Heart right ventricle (tissue), 16 donors: ENCODE measurements at regions not wholly inside any gene's neighbourhood (a gene's known extent, or its start where the extent isn't known, plus 50 kb on each side); places are given as distances from the start of the nearest gene placed in this dataset.

ENCODE experiments used
- ATAC-seq, 8 donors: fragments of 200-7000 bp; cut with Tn5 transposase; one replicate each; pipeline ENCODE4 v1.9.1; 2020; ENCODE audit warnings: mild to moderate bottlenecking in 8 of 8, moderate library complexity in 8 of 8, moderate number of reproducible peaks in 1 of 8
- DNase-seq, 2 donors: peaks; one replicate each; pipeline ENCODE4 v3.0.0-alpha.2; 2020
- H3K27ac ChIP-seq, 10 donors: fragments of 200-600 bp; sonication (generic) in 2 of 10; one replicate each; pipeline versions ENCODE4 v1.5.0 to v1.8.0; 2020 to 2022; ENCODE audit warnings: mild to moderate bottlenecking in 3 of 10
- H3K27me3 ChIP-seq, 7 donors: fragments of 200-600 bp; one replicate each; pipeline ENCODE4 v1.8.0; 2021 to 2022; ENCODE audit warnings: mild to moderate bottlenecking in 2 of 7
- H3K36me3 ChIP-seq, 9 donors: fragments of 200-600 bp; sonication (generic) in 1 of 9; one replicate each; pipeline versions ENCODE4 v1.5.0 to v1.8.0; 2020 to 2022; ENCODE audit warnings: mild to moderate bottlenecking in 2 of 9
- H3K4me1 ChIP-seq, 9 donors: fragments of 200-600 bp; sonication (generic) in 1 of 9; one replicate each; pipeline versions ENCODE4 v1.5.0 to v1.8.0; 2020 to 2022; ENCODE audit warnings: mild to moderate bottlenecking in 4 of 9
- H3K4me3 ChIP-seq, 10 donors: fragments of 200-600 bp; sonication (generic) in 2 of 10; one replicate each; pipeline versions ENCODE4 v1.5.0 to v1.8.0; 2020 to 2022; ENCODE audit warnings: mild to moderate bottlenecking in 7 of 10, moderate library complexity in 2 of 10
- H3K9me3 ChIP-seq, 11 donors: fragments of 200-600 bp in 10 of 11; sonication (generic) in 2 of 11; one replicate each; pipeline versions ENCODE4 v1.5.0 to v1.8.0; 2013 to 2022; ENCODE audit warnings: mild to moderate bottlenecking in 2 of 11, control low read depth in 1 of 11, moderate library complexity in 1 of 11
- CTCF ChIP-seq, 9 donors: fragments of 200-600 bp; sonication (generic) in 2 of 9; IDR thresholded peaks; one replicate each; pipeline versions ENCODE4 v1.5.0 to v1.8.0; 2021 to 2022; ENCODE audit warnings: antibody characterized with exemption in 9 of 9, mild to moderate bottlenecking in 5 of 9, moderate library complexity in 1 of 9
- WGBS, 2 donors: extraction: QIAGEN DNeasy Blood & Tissue Kit; methylation state at CpG; one replicate each; pipeline ENCODE4 v1.1.7; 2013; ENCODE audit warnings: inconsistent platforms in 1 of 2; 5-methylcytosine and 5-hydroxymethylcytosine counted together
- intact Hi-C, 10 donors: fragments of 100-400 bp; cut with DNase I; formaldehyde crosslinking; loops; one replicate each; pipeline versions ENCODE4 v1.11.1 to v1.14.2; 2022
- donor health status: Arrhythmogenic right ventricular cardiomyopathy.
- donor health status: ischemic (EF 13 %, LVEDD 7.1; RV severe dilation, severe dysfunction).
- donor health status: healthy with polysubstance abuse.
- donor health status: DM: no; HTN: yes; CAD: no.
- donor health status: DM: no; HTN: no; CAD: no.
- donor health status: ischemic (EF 25% LVEDD 6.9; RV normal size, moderate dysfunction).
- donor health status: ischemic (EF 25% LVEDD 5.7; RV mildly dilated, moderate dysfunction).
- donor health status: healthy.
- donor health status: DM: yes; HTN: yes; CAD: no.
- donor health status: Ischemic cardiomyopathy.
- donor health status: ischemic (EF 35%, LVEDD 5.7; RV mildly dilated, moderate dysfunction).
- donor health status: nonischemic (EF 11% LVEDD 7.7; RV severe dilation, severe dysfunction).
- donor health status: DM: yes; HTN: yes; CAD: no.
- donor health status: PGD.
- donor health status: ischemic (EF 29% LVEDD 5.4; RV normal size, mild dysfunction).
- donor health status: nonischemic (EF 23%, LVEDD 6.1; RV moderate dilation, normal function).

GRCh38 chr1:190957565-190957964 lies 479.9 kb upstream of the BRINP3 start:
- H3K9me3 ChIP-seq: peaks cover 0 to 5% (median 0%) of the 10 kb centered on the region in 11 donors
- H3K36me3 ChIP-seq: no peaks in the 10 kb centered on the region
- H3K4me1 ChIP-seq: no peaks in the 10 kb centered on the region
- intact Hi-C loops: no loop called here
- no peak for TF ChIP-seq CTCF (IDR thresholded peaks at IDR 0.05)
- DNase-seq (no peak), ATAC-seq (no peak)
- no peaks in the 10 kb centered on the region for H3K27me3 ChIP-seq
- H3K27ac ChIP-seq: no peak overlapping the region
- H3K4me3 ChIP-seq: no peak overlapping the region

DNA sequence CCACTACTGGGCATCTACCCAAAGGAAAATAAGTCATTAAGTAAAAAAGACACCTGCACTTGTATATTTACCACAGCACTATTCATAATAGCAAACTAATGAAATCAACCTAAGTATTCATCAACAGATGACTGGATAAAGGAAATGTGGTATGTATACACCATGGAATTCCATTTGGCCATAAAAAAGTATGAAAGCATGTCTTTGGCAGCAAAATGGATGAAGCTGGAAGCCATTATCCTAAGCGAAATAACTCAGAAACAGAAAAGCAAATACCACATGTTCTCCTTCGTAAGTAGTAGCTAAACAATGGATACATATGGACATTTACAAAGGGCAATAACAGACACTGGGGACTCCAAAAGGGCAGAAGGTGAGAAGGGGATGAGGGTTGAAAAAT lies 485.7 kb upstream of the BRINP3 start:
- ATAC-seq (no peak), DNase-seq (no peak)
- no peak for TF ChIP-seq CTCF (IDR thresholded peaks at IDR 0.05)
- Histone ChIP-seq H3K27ac (no peak overlapping the region), H3K9me3 (peaks cover 0 to 8% (median 0%) of the 10 kb centered on the region in 11 donors), H3K4me1 (no peaks in the 10 kb centered on the region), H3K27me3 (no peaks in the 10 kb centered on the region), H3K36me3 (no peaks in the 10 kb centered on the region), H3K4me3 (no peak overlapping the region)
- WGBS, 2 donors: 65 to 82% methylated on average over 2 of the region's 2 CpGs
- intact Hi-C loops: no loop called here

DNA sequence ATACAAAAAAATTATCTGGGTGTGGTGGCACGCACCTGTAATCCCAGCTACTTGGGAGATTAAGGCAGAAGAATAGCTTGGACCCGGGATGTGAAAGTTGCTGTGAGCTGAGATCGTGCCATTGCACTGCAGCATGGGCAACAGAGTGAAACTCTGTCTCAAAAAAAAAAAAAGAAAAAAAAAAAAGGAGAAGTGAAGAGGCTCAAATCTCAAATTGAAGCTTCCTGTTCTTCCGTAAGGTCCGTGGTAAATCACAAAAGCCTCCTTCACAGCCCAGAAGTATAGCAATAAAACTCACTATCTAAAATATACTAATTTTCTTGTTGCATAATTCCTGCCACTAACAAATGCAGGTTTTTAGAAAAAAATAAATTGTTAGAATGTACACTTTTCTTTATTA lies 498.2 kb upstream of the BRINP3 start:
- H3K27me3 ChIP-seq: no peaks in the 10 kb centered on the region
- WGBS, 2 donors: 68 to 77% methylated on average over 5 of the region's 5 CpGs
- H3K9me3 ChIP-seq: peaks cover 0 to 10% (median 0%) of the 10 kb centered on the region in 11 donors
- DNase-seq (no peak), ATAC-seq (no peak)
- H3K4me3 ChIP-seq: no peak overlapping the region
- no peak overlapping the region for H3K27ac ChIP-seq
- no peaks in the 10 kb centered on the region for H3K36me3 ChIP-seq
- no peak for TF ChIP-seq CTCF (IDR thresholded peaks at IDR 0.05)
- H3K4me1 ChIP-seq: no peaks in the 10 kb centered on the region
- intact Hi-C loops: no loop called here

GRCh38 chr1:191002768-191003167 lies 525.1 kb upstream of the BRINP3 start:
- intact Hi-C loops: no loop called here
- no peak for ATAC-seq
- Histone ChIP-seq H3K27ac (no peak overlapping the region), H3K9me3 (peaks cover 0 to 15% (median 0%) of the 10 kb centered on the region in 11 donors), H3K4me1 (no peaks in the 10 kb centered on the region), H3K4me3 (no peak overlapping the region), H3K36me3 (no peaks in the 10 kb centered on the region), H3K27me3 (no peaks in the 10 kb centered on the region)
- TF ChIP-seq CTCF (IDR thresholded peaks at IDR 0.05): no peak
- no peak for DNase-seq
- 72 to 75% methylated on average over 1 of the region's 1 CpG for WGBS, 2 donors

- WGBS, 2 donors: 76 to 92% methylated on average over 6 of the region's 6 CpGs
- no peaks in the 10 kb centered on the region for H3K36me3 ChIP-seq
- H3K4me3 ChIP-seq: no peak overlapping the region
- no peak for TF ChIP-seq CTCF (IDR thresholded peaks at IDR 0.05)
- H3K4me1 ChIP-seq: no peaks in the 10 kb centered on the region
- DNase-seq: no peak
- no peak for ATAC-seq
- intact Hi-C loops: no loop called here
- no peaks in the 10 kb centered on the region for H3K9me3 ChIP-seq
- H3K27me3 ChIP-seq: no peaks in the 10 kb centered on the region
- H3K27ac ChIP-seq: no peak overlapping the region
Observed at GRCh38 chr1:191016765-191017164, 539.1 kb upstream of the BRINP3 start.
